H1 (cell line): ENCODE measurements at regions not wholly inside any gene's neighbourhood (a gene's known extent, or its start where the extent isn't known, plus 50 kb on each side); places are given as distances from the start of the nearest gene placed in this dataset.

Experiments
- CTCF ChIA-PET: fragments of 300-600 bp; sonication (Branson Sonifier 250); formaldehyde crosslinking; loops from one replicate; lab custom pipeline; 2021; ENCODE audit not compliant: partially characterized antibody; lab: Charles Lee
- POLR2A ChIA-PET: fragments of 300-600 bp; sonication (Branson Sonifier 250); formaldehyde crosslinking; loops from one replicate; lab custom pipeline; 2021; ENCODE audit warnings: inconsistent platforms; ENCODE audit not compliant: partially characterized antibody; lab: Charles Lee
- DNase-seq, 2 experiments: peaks; one replicate each; pipeline versions ENCODE4 v3.0.0 to v3.0.0-alpha.2; 2010 to 2022; ENCODE audit warnings: low spot score in 2 of 2, low read depth in 1 of 2, mixed read lengths in 1 of 2
- FAIRE-seq: peaks from 2 replicates; lab custom pipeline; 2011; peaks lifted over from hg19 to GRCh38; lab: Jason Lieb, UNC
- H2AFZ ChIP-seq: 2 replicates; pipeline ENCODE4 v1.8.1; 2012; ENCODE audit warnings: low read length, inconsistent platforms
- H2AK5ac ChIP-seq: 2 replicates; pipeline ENCODE4 v1.6.1; 2013; ENCODE audit warnings: low read depth, low read length
- H2BK120ac ChIP-seq: replicated peaks from 2 replicates; pipeline ENCODE3; 2013; ENCODE audit warnings: low read depth, low read length, inconsistent platforms
- H2BK12ac ChIP-seq: 2 replicates; pipeline ENCODE4 v1.6.1; 2013; ENCODE audit warnings: low read depth, low read length
- H2BK15ac ChIP-seq: 2 replicates; pipeline ENCODE4 v1.6.1; 2013; ENCODE audit warnings: low read length
- H2BK20ac ChIP-seq: 2 replicates; pipeline ENCODE4 v1.6.1; 2013; ENCODE audit warnings: low read length
- H2BK5ac ChIP-seq: 2 replicates; pipeline ENCODE4 v1.6.1; 2013; ENCODE audit warnings: low read depth, low read length
- H3K14ac ChIP-seq: 2 replicates; pipeline ENCODE4 v1.6.1; 2013; ENCODE audit warnings: inconsistent platforms; ENCODE audit not compliant: insufficient read length
- H3K18ac ChIP-seq: 2 replicates; pipeline ENCODE4 v1.6.1; 2013; ENCODE audit warnings: low read length; ENCODE audit errors: extremely low read depth
- H3K23ac ChIP-seq: 2 replicates; pipeline ENCODE4 v1.6.1; 2013; ENCODE audit warnings: inconsistent platforms; ENCODE audit not compliant: insufficient read length
- H3K23me2 ChIP-seq: 2 replicates; pipeline ENCODE4 v1.6.1; 2013; ENCODE audit warnings: low read depth, low read length
- H3K27ac ChIP-seq: 2 replicates; pipeline ENCODE4 v1.6.1; 2011; ENCODE audit warnings: low read depth, low read length, inconsistent platforms
- H3K27me3 ChIP-seq, 4 experiments: replicated peaks in 1 of 4; 1 replicate in 1 of 4; 2 replicates in 3 of 4; pipeline versions ENCODE4 v1.6.1 to v1.8.1; 2011 to 2013; ENCODE audit warnings: low read length in 3 of 4, mild to moderate bottlenecking in 3 of 4, inconsistent platforms in 2 of 4, mixed read lengths in 2 of 4, moderate library complexity in 1 of 4; ENCODE audit not compliant: control insufficient read depth in 3 of 4, insufficient read depth in 3 of 4; ENCODE audit errors: extremely low read depth in 1 of 4
- H3K36me3 ChIP-seq, 4 experiments: 2 replicates each; pipeline versions ENCODE4 v1.6.1 to v1.8.1; 2011 to 2013; ENCODE audit warnings: mild to moderate bottlenecking in 4 of 4, low read length in 3 of 4, moderate library complexity in 2 of 4, control low read depth in 1 of 4, inconsistent platforms in 1 of 4; ENCODE audit not compliant: insufficient read depth in 4 of 4, control insufficient read depth in 2 of 4
- H3K4ac ChIP-seq: replicated peaks from 2 replicates; pipeline ENCODE3; 2013; ENCODE audit warnings: low read length, low read depth, mixed read lengths, inconsistent platforms; ENCODE audit not compliant: insufficient read length
- H3K4me1 ChIP-seq, 4 experiments: replicated peaks in 1 of 4; 1 replicate in 1 of 4; 2 replicates in 3 of 4; pipeline versions ENCODE4 v1.6.1 to v1.8.1; 2011 to 2013; ENCODE audit warnings: low read length in 3 of 4, inconsistent platforms in 2 of 4, mixed read lengths in 1 of 4; ENCODE audit not compliant: insufficient read depth in 4 of 4, control insufficient read depth in 3 of 4
- H3K4me2 ChIP-seq, 2 experiments: 2 replicates each; pipeline versions ENCODE4 v1.6.1 to v1.8.1; 2011 to 2013; ENCODE audit warnings: low read depth in 2 of 2, low read length in 2 of 2, control low read depth in 1 of 2, inconsistent platforms in 1 of 2, mild to moderate bottlenecking in 1 of 2; ENCODE audit not compliant: insufficient read depth in 1 of 2
- H3K4me3 ChIP-seq, 4 experiments: fragments of 200-600, 300-600 bp in 1 of 4; sonication (generic), shearing (Covaris generic), sonication (Bioruptor Twin) in 1 of 4; 2 replicates each; pipeline versions ENCODE4 v1.5.1 to v1.8.1; 2011 to 2016; ENCODE audit warnings: low read length in 4 of 4, low read depth in 3 of 4, control low read depth in 2 of 4, inconsistent platforms in 2 of 4, mild to moderate bottlenecking in 2 of 4, mixed read lengths in 1 of 4, moderate library complexity in 1 of 4; ENCODE audit not compliant: insufficient read depth in 2 of 4; ENCODE audit errors: extremely low read depth in 1 of 4
- H3K56ac ChIP-seq: replicated peaks from 2 replicates; pipeline ENCODE3; 2013; ENCODE audit warnings: low read depth, mild to moderate bottlenecking, mixed read lengths, low read length, inconsistent platforms; ENCODE audit not compliant: insufficient read length
- H3K79me1 ChIP-seq: 2 replicates; pipeline ENCODE4 v1.6.1; 2013; ENCODE audit warnings: low read depth, low read length, control low read depth
- H3K79me2 ChIP-seq, 2 experiments: 2 replicates each; pipeline versions ENCODE4 v1.6.1 to v1.8.1; 2012 to 2013; ENCODE audit warnings: low read length in 2 of 2, mild to moderate bottlenecking in 2 of 2, inconsistent platforms in 1 of 2; ENCODE audit not compliant: insufficient read depth in 2 of 2, control insufficient read depth in 1 of 2
- H3K9ac ChIP-seq, 4 experiments: replicated peaks in 1 of 4; 1 replicate in 1 of 4; 2 replicates in 3 of 4; pipeline versions ENCODE4 v1.6.1 to v1.8.1; 2011 to 2013; ENCODE audit warnings: low read depth in 3 of 4, low read length in 3 of 4, control low read depth in 2 of 4, mild to moderate bottlenecking in 2 of 4, moderate library complexity in 2 of 4, inconsistent platforms in 1 of 4; ENCODE audit errors: extremely low read depth in 1 of 4
- H3K9me3 ChIP-seq, 2 experiments: 2 replicates each; pipeline versions ENCODE4 v1.6.1 to v1.8.1; 2012 to 2013; ENCODE audit warnings: mild to moderate bottlenecking in 2 of 2, moderate library complexity in 2 of 2, control low read depth in 1 of 2, inconsistent platforms in 1 of 2, low read depth in 1 of 2, low read length in 1 of 2, mixed read lengths in 1 of 2; ENCODE audit not compliant: insufficient read depth in 2 of 2
- H4K20me1 ChIP-seq, 2 experiments: replicated peaks in 1 of 2; 2 replicates each; pipeline versions ENCODE3 to v1.8.1; 2011 to 2013; ENCODE audit warnings: inconsistent platforms in 2 of 2, low read length in 2 of 2, mild to moderate bottlenecking in 1 of 2; ENCODE audit not compliant: insufficient read depth in 2 of 2, control insufficient read depth in 1 of 2
- H4K5ac ChIP-seq: 2 replicates; pipeline ENCODE4 v1.6.1; 2013; ENCODE audit warnings: low read length, low read depth, mixed read lengths, inconsistent platforms; ENCODE audit not compliant: insufficient read length
- H4K8ac ChIP-seq: 2 replicates; pipeline ENCODE4 v1.8.0; 2013; ENCODE audit warnings: mild to moderate bottlenecking, moderate library complexity, low read length, inconsistent platforms; ENCODE audit not compliant: insufficient read depth; ENCODE audit errors: extremely low read depth
- H4K91ac ChIP-seq: replicated peaks from 2 replicates; pipeline ENCODE3; 2013; ENCODE audit warnings: low read length, mixed read lengths, inconsistent platforms; ENCODE audit not compliant: insufficient read length
- CREB1 ChIP-seq: IDR thresholded peaks from 2 replicates; pipeline ENCODE4 v1.6.1; 2012; ENCODE audit warnings: inconsistent platforms
- RAD21 ChIP-seq, 2 experiments: IDR thresholded peaks in 1 of 2; conservative IDR thresholded peaks in 1 of 2; 2 replicates each; pipeline ENCODE4 v1.6.1; 2011; ENCODE audit warnings: low read depth in 2 of 2, low read length in 2 of 2, improper control_type of control experiment in 1 of 2, inconsistent platforms in 1 of 2, mild to moderate bottlenecking in 1 of 2, moderate library complexity in 1 of 2
- WGBS, 2 experiments: shearing (Covaris generic) in 1 of 2; methylation state at CpG; one replicate each; pipeline versions ENCODE4 v1.1.6 to v1.1.7; 2013 to 2015; ENCODE audit warnings: low lambda C conversion rate in 2 of 2, mixed read lengths in 2 of 2, inconsistent platforms in 1 of 2, low coverage in 1 of 2, missing lambda C conversion rate in 1 of 2; ENCODE audit not compliant: insufficient replicate concordance in 2 of 2, insufficient coverage in 1 of 2, insufficient read length in 1 of 2; ENCODE audit errors: extremely low coverage in 1 of 2, missing lambda C conversion rate in 1 of 2; 5-methylcytosine and 5-hydroxymethylcytosine counted together

DNA sequence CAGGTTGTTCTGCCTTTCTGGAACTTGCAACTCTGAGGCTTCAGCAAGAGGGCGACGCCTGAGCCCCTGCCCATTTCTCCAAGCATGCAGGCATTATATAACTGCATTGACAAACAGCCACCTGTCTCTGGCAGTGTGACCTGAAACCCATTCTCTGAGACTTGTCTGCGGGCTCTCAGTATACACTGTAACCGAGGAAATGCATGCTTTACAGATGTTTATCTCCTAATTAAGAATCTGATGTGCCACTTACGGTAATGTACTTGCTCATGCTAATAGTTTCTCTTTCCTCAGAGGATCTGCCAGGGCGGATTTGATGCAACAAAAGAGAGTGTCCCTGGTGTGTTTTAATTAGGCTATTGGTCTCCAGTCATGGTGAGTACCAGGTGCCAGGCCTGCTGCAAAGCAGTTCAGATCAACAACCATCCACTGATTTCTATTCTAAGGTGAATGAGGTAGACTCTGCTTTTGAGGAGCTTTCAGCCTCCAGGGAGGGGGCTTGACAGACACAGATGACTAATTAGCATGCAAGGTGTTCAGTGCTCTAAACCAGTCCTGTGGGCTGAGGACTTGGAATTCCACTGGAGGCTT lies 593.7 kb upstream of the KLF4 start:
- Histone ChIP-seq H4K5ac (no peak overlapping the region), H3K18ac (no peak overlapping the region), H2BK15ac (no peak overlapping the region), H3K79me2 (no peaks in the 10 kb centered on the region), H2AK5ac (no peak overlapping the region), H2BK120ac (no peak overlapping the region), H3K27me3 (peaks cover 0 to 3% (median 0%) of the 10 kb centered on the region in 4 experiments; a peak in 2 of 7 replicates), H4K8ac (no peak overlapping the region), H3K56ac (no peak overlapping the region), H3K4me3 (no peak overlapping the region), H2AFZ (no peak overlapping the region), H3K4me1 (peaks cover 2 to 13% (median 7%) of the 10 kb centered on the region in 4 experiments; a peak in 6 of 7 replicates), H3K9me3 (no peaks in the 10 kb centered on the region), H3K36me3 (no peaks in the 10 kb centered on the region), H3K79me1 (no peaks in the 10 kb centered on the region), H2BK20ac (no peak overlapping the region; the same call in 1 of the 2 replicates), H3K23me2 (no peaks in the 10 kb centered on the region), H4K91ac (no peak overlapping the region), H4K20me1 (no peaks in the 10 kb centered on the region), H2BK12ac (0 out of 2 replicates have a peak overlapping the region, but pooled peaks have one; percentile 30), H2BK5ac (no peak overlapping the region), H3K14ac (no peak overlapping the region), H3K4me2 (no peak overlapping the region), H3K9ac (no peak overlapping the region), H3K27ac (no peak overlapping the region), H3K4ac (no peak overlapping the region), H3K23ac (no peak overlapping the region)
- TF ChIP-seq RAD21 (IDR thresholded peaks at IDR 0.05 in 1 of 2, conservative IDR thresholded peaks at IDR 0.05 in 1 of 2; ENCODE audit: low read depth in 2 of 2, low read length in 2 of 2) (peak in 1 of 2 experiments; percentile 10; a peak in 1 of 4 replicates), CREB1 (no peak)
- POLR2A ChIA-PET = no interaction called here
- 85% methylated on average over 6 of the region's 6 CpGs; no CpG with 5 or more reads in 1 of the 2 experiments for WGBS, 2 experiments
- CTCF ChIA-PET = interaction anchor here (0.6 kb wide), 1 partner anchor 605 kb away, joined by 4 read pairs; no protein-coding TSS in a partner anchor
- FAIRE-seq (no peak), DNase-seq (no peak)
